ENCODE measurements at regions not wholly inside any gene's neighbourhood (a gene's known extent, or its start where the extent isn't known, plus 50 kb on each side); places are given as distances from the start of the nearest gene placed in this dataset.

- Histone ChIP-seq H2AK5ac (ENCODE audit: low read length) (no peak overlapping the region), H3K14ac (ENCODE audit: low read length) (no peak overlapping the region), H3K4me2 (ENCODE audit: low read length) (no peak overlapping the region), H4K8ac (ENCODE audit: low read depth, low read length) (no peak overlapping the region), H2AFZ (ENCODE audit: insufficient read depth, low read length, poor library complexity) (no peak overlapping the region), H3K9me3 (ENCODE audit: insufficient read depth, low read depth, low read length) (no peaks in the 10 kb centered on the region), H3K9ac (ENCODE audit: low read length) (no peak overlapping the region), H3K27ac (ENCODE audit: low read depth, low read length) (no peak overlapping the region), H3K4me3 (ENCODE audit: low read depth, low read length) (no peak overlapping the region), H3K27me3 (ENCODE audit: insufficient read depth, low read length) (peaks cover 2% of the 10 kb centered on the region), H3K36me3 (ENCODE audit: control insufficient read depth in 1 of 2, insufficient read depth in 2 of 2, low read length in 2 of 2) (no peaks in the 10 kb centered on the region), H3K18ac (ENCODE audit: low read length) (no peak overlapping the region), H3K4ac (ENCODE audit: low read depth, low read length) (no peak overlapping the region), H4K91ac (ENCODE audit: low read depth, low read length) (no peak overlapping the region), H2BK120ac (ENCODE audit: insufficient read depth, low read length, poor library complexity) (no peak overlapping the region), H3K4me1 (ENCODE audit: control insufficient read depth in 1 of 2, insufficient read depth in 2 of 2, low read length in 2 of 2) (no peaks in the 10 kb centered on the region), H2BK5ac (ENCODE audit: low read depth, low read length, poor library complexity) (no peak overlapping the region), H3K23ac (ENCODE audit: low read length) (no peak overlapping the region), H2BK12ac (ENCODE audit: low read length) (no peak overlapping the region), H3K79me2 (ENCODE audit: control insufficient read depth, insufficient read depth, low read length, poor library complexity) (no peaks in the 10 kb centered on the region), H3K79me1 (ENCODE audit: low read length) (no peaks in the 10 kb centered on the region), H4K12ac (ENCODE audit: low read depth, low read length) (no peak overlapping the region)
- no CpG with 5 or more reads among the region's 2 CpGs for WGBS (ENCODE audit: extremely low coverage, insufficient coverage, insufficient read length)
- no peak for DNase-seq
Measured at GRCh38 chr20:22880277-22880676, 154.8 kb upstream of the SSTR4 start.

DNA sequence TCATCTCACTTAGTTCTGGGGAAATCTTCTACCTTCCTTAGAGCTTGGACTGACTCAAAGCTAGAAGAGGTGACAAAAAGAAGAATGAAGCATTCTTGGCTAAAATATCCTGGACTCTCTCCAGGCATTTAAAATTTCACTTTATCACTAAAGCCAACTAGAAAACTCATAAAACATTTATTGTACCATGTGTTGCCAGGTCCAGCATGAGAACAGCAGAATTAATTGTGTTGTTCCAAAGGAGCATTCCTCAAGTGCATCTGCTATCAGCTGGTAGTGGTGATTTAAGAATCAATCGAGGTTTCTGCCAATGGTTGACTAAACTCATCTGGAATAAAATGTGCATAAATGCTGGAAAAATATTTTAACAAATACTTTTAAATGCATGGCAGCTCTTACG, 147.3 kb upstream of the SSTR4 start:
- no peak overlapping the region for H4K8ac ChIP-seq (ENCODE audit: low read depth, low read length)
- H3K14ac ChIP-seq (ENCODE audit: low read length): no peak overlapping the region
- H2BK120ac ChIP-seq (ENCODE audit: insufficient read depth, low read length, poor library complexity): no peak overlapping the region
- H3K18ac ChIP-seq (ENCODE audit: low read length): no peak overlapping the region
- H3K4ac ChIP-seq (ENCODE audit: low read depth, low read length): no peak overlapping the region
- no peaks in the 10 kb centered on the region for H3K79me1 ChIP-seq (ENCODE audit: low read length)
- no peak overlapping the region for H2AFZ ChIP-seq (ENCODE audit: insufficient read depth, low read length, poor library complexity)
- H3K36me3 ChIP-seq (ENCODE audit: control insufficient read depth in 1 of 2, insufficient read depth in 2 of 2, low read length in 2 of 2): no peaks in the 10 kb centered on the region
- no peak for DNase-seq
- no CpG with 5 or more reads among the region's 2 CpGs for WGBS (ENCODE audit: extremely low coverage, insufficient coverage, insufficient read length)
- H3K9me3 ChIP-seq (ENCODE audit: insufficient read depth, low read depth, low read length): no peaks in the 10 kb centered on the region
- no peak overlapping the region for H3K9ac ChIP-seq (ENCODE audit: low read length)
- H3K4me3 ChIP-seq (ENCODE audit: low read depth, low read length): no peak overlapping the region
- H3K79me2 ChIP-seq (ENCODE audit: control insufficient read depth, insufficient read depth, low read length, poor library complexity): no peaks in the 10 kb centered on the region
- no peak overlapping the region for H3K4me2 ChIP-seq (ENCODE audit: low read length)
- H2AK5ac ChIP-seq (ENCODE audit: low read length): no peak overlapping the region
- H3K4me1 ChIP-seq (ENCODE audit: control insufficient read depth in 1 of 2, insufficient read depth in 2 of 2, low read length in 2 of 2): no peaks in the 10 kb centered on the region
- no peak overlapping the region for H2BK5ac ChIP-seq (ENCODE audit: low read depth, low read length, poor library complexity)
- H3K27ac ChIP-seq (ENCODE audit: low read depth, low read length): no peak overlapping the region
- H3K27me3 ChIP-seq (ENCODE audit: insufficient read depth, low read length): no peaks in the 10 kb centered on the region
- H4K91ac ChIP-seq (ENCODE audit: low read depth, low read length): no peak overlapping the region
- no peak overlapping the region for H2BK12ac ChIP-seq (ENCODE audit: low read length)
- H4K12ac ChIP-seq (ENCODE audit: low read depth, low read length): no peak overlapping the region
- no peak overlapping the region for H3K23ac ChIP-seq (ENCODE audit: low read length)

- Histone ChIP-seq H4K91ac (ENCODE audit: low read depth, low read length) (no peak overlapping the region), H3K27me3 (ENCODE audit: insufficient read depth, low read length) (no peaks in the 10 kb centered on the region), H3K18ac (ENCODE audit: low read length) (no peak overlapping the region), H2BK120ac (ENCODE audit: insufficient read depth, low read length, poor library complexity) (no peak overlapping the region), H3K4ac (ENCODE audit: low read depth, low read length) (no peak overlapping the region), H3K9ac (ENCODE audit: low read length) (no peak overlapping the region), H3K4me1 (ENCODE audit: control insufficient read depth in 1 of 2, insufficient read depth in 2 of 2, low read length in 2 of 2) (no peaks in the 10 kb centered on the region), H2AK5ac (ENCODE audit: low read length) (no peak overlapping the region), H4K8ac (ENCODE audit: low read depth, low read length) (no peak overlapping the region), H2BK5ac (ENCODE audit: low read depth, low read length, poor library complexity) (no peak overlapping the region), H3K36me3 (ENCODE audit: control insufficient read depth in 1 of 2, insufficient read depth in 2 of 2, low read length in 2 of 2) (no peaks in the 10 kb centered on the region), H3K27ac (ENCODE audit: low read depth, low read length) (no peak overlapping the region), H3K9me3 (ENCODE audit: insufficient read depth, low read depth, low read length) (no peaks in the 10 kb centered on the region), H3K4me3 (ENCODE audit: low read depth, low read length) (no peak overlapping the region), H3K4me2 (ENCODE audit: low read length) (no peak overlapping the region), H3K14ac (ENCODE audit: low read length) (no peak overlapping the region), H3K79me2 (ENCODE audit: control insufficient read depth, insufficient read depth, low read length, poor library complexity) (no peaks in the 10 kb centered on the region), H3K79me1 (ENCODE audit: low read length) (no peaks in the 10 kb centered on the region), H2BK12ac (ENCODE audit: low read length) (no peak overlapping the region), H3K23ac (ENCODE audit: low read length) (no peak overlapping the region), H2AFZ (ENCODE audit: insufficient read depth, low read length, poor library complexity) (no peak overlapping the region), H4K12ac (ENCODE audit: low read depth, low read length) (no peak overlapping the region)
- no peak for DNase-seq
- WGBS (ENCODE audit: extremely low coverage, insufficient coverage, insufficient read length): no CpG with 5 or more reads among the region's 5 CpGs
Measured at GRCh38 chr20:22890594-22891300, 144.4 kb upstream of the SSTR4 start.

DNA sequence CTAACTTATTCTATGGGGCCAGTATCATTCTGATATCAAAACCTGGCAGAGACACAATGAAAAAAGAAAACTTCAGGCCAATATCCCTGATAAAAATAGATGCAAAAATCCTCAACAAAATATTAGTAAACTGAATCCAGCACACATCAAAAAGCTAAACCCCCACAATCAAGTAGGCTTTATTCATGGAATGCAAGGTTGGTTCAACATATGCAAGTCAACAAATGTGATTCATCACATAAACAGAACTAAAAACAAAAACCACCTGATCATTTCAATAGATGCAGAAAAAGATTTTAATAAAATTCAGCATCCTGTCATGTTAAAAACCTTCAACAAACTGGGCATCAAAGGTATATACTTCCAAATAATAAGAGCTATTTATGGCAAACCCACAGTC, 133.9 kb upstream of the SSTR4 start:
- Histone ChIP-seq H4K8ac (ENCODE audit: low read depth, low read length) (no peak overlapping the region), H3K27me3 (ENCODE audit: insufficient read depth, low read length) (no peaks in the 10 kb centered on the region), H4K12ac (ENCODE audit: low read depth, low read length) (no peak overlapping the region), H3K23ac (ENCODE audit: low read length) (no peak overlapping the region), H3K9ac (ENCODE audit: low read length) (no peak overlapping the region), H3K79me1 (ENCODE audit: low read length) (no peaks in the 10 kb centered on the region), H2AK5ac (ENCODE audit: low read length) (no peak overlapping the region), H2BK12ac (ENCODE audit: low read length) (no peak overlapping the region), H3K27ac (ENCODE audit: low read depth, low read length) (no peak overlapping the region), H3K9me3 (ENCODE audit: insufficient read depth, low read depth, low read length) (peaks cover 2% of the 10 kb centered on the region), H3K4me2 (ENCODE audit: low read length) (no peak overlapping the region), H2BK120ac (ENCODE audit: insufficient read depth, low read length, poor library complexity) (no peak overlapping the region), H4K91ac (ENCODE audit: low read depth, low read length) (no peak overlapping the region), H2BK5ac (ENCODE audit: low read depth, low read length, poor library complexity) (no peak overlapping the region), H3K36me3 (ENCODE audit: control insufficient read depth in 1 of 2, insufficient read depth in 2 of 2, low read length in 2 of 2) (no peaks in the 10 kb centered on the region), H3K79me2 (ENCODE audit: control insufficient read depth, insufficient read depth, low read length, poor library complexity) (no peaks in the 10 kb centered on the region), H3K4me1 (ENCODE audit: control insufficient read depth in 1 of 2, insufficient read depth in 2 of 2, low read length in 2 of 2) (no peaks in the 10 kb centered on the region), H3K14ac (ENCODE audit: low read length) (no peak overlapping the region), H3K4ac (ENCODE audit: low read depth, low read length) (no peak overlapping the region), H3K4me3 (ENCODE audit: low read depth, low read length) (no peak overlapping the region), H2AFZ (ENCODE audit: insufficient read depth, low read length, poor library complexity) (no peak overlapping the region), H3K18ac (ENCODE audit: low read length) (no peak overlapping the region)
- no peak for DNase-seq
